GM03348 (cell line): ENCODE measurements at regions not wholly inside any gene's neighbourhood (a gene's known extent, or its start where the extent isn't known, plus 50 kb on each side); places are given as distances from the start of the nearest gene placed in this dataset.
"Not testable (repeated sequence)": the region's sequence is repeated elsewhere in the genome, so short reads cannot be mapped to it uniquely, and the experiment has no call there.

Experiments used
- DNase-seq: peaks from one replicate; pipeline ENCODE4 v3.0.0; 2012; ENCODE audit warnings: low spot score

DNA sequence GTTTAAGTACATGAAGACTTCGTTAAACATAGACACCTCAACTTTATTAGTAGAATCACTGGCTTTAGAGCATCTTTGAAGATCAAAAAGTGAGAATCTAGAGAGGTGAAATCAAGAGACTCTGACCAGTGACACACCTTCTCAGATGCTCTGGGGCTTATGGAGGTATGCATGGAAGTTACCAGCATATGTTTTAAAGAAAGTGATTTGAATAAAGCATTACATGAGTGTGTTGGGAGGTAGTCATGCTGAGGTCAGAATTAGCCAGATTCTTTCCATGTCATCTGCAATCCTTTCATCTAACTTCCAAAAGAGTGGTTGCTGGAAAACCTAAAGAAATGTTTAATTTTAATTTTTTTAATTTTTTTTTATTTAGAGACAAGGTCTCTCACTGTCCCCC lies 658.0 kb upstream of the GOLIM4 start:
- no peak for DNase-seq

- DNase-seq, result no peak
These were observed 656.6 kb upstream of the GOLIM4 start for GRCh38 chr3:168752339-168752738.

- no peak for DNase-seq
These were observed 652.0 kb upstream of the GOLIM4 start for GRCh38 chr3:168747697-168748096.

GRCh38 chr3:168738527-168739325 lies 643.0 kb upstream of the GOLIM4 start:
- DNase-seq, result no peak

GRCh38 chr3:168736202-168736601 lies 640.5 kb upstream of the GOLIM4 start:
- no peak for DNase-seq

GRCh38 chr3:168730073-168730472 lies 634.3 kb upstream of the GOLIM4 start:
- DNase-seq, result no peak

DNA sequence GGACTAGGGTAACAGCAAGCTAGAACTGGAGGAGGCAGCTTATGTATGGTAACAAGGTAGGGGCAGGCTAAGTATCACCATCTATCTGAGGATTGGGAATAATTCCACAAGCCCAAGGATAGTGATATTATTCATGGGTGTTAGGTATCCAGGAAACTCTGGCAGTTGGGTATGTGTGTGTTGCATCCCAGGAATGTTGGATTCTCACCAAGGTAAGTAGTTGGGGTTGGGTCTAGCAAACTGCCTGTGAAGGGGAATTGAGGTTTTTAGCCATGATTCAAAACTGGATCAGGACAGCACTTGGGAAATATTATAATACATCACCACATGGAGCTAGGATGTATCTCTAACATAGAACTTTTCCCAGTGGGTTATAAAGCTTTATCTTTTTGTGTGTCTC lies 626.4 kb upstream of the GOLIM4 start:
- DNase-seq, result no peak

DNA sequence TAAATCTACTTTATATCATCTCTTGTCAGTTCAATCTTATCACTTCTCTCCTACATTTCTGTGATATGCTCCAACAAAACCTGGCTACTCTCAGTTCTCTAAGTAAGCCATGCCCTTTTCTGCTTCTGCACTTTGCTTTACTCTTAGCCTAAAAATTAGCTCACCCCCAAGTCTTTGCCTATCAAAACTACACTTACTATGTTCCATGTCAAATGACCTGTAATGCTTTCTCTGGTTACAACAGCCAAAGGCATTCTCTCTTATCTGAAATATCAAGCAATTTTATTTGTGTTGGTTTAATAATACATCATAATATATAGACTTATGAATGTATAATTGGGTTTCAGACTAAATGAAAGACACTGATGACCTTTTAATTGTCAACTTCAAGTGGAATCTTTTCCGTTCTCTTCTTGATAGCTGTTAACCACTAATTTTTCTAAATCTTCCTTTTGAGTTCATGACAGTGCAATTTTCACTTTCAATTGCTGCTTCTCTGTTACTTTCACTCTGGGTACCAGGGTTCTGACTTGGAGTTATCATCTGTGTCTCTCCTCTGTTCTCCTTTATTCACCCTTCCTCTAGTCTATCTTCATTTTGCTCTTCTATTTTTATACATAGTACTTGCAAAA lies 619.0 kb upstream of the GOLIM4 start:
- DNase-seq, result no peak

- no peak for DNase-seq
These were observed 613.3 kb upstream of the GOLIM4 start for GRCh38 chr3:168709073-168709472.

DNA sequence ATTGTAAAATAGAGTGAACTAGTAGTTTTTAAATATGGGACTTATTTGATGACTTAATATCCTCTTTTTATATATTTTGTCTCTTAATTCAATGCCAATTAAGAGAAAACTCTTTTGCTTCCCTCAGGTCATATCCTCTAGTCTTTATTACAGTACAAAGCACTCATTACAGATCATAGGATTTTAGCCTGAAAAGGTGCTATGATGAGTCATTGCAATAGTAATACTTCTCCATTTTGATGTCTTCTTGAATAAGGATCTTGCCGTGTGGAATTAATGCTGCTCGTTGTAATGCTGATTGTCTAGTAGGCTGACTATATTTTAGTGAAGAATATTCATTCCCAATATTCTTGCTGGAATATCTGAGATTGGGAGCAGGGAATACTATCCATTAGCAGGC lies 612.2 kb upstream of the GOLIM4 start:
- no peak for DNase-seq

- no peak for DNase-seq
These were observed 609.7 kb upstream of the GOLIM4 start for GRCh38 chr3:168705412-168705811.

DNA sequence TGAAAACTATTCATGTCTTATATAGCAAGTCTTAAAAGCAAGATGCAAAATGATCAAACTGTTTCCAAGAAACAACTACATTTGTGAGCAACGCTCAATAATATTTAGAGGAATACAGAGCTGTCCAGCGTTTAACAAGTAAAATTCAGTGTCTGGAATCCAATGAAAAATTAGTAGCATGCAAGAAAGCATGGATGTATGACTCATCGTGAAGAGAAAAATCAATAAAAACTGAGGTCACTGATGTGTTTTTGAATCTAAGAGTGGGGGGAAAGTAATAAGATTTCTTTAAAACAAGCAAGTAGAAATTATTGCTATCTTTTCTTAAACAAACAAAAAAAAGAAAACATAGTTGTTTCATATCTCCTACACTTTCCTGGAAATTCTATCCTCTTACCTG lies 600.3 kb upstream of the GOLIM4 start:
- DNase-seq, result no peak

GRCh38 chr3:168693870-168694269 lies 598.1 kb upstream of the GOLIM4 start:
- DNase-seq, result no peak

DNA sequence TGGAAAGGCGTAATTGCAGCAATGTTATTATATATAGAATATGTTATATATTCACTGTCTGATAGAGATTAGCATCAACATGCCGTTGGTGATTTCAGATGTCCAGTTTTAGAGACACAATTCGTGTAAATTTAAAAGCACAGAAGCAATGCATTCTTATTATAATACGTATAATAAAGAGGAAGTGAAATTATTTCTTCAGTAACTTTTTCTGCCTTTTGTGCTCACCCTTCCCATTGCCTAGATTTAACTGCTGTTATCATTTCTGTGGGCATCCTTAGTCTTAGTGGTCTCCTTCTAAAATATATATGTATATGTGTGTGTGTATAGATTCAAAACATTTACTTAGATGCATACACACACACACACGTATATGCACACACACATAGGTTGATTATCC lies 592.5 kb upstream of the GOLIM4 start:
- no peak for DNase-seq

- no peak for DNase-seq
These were observed 588.8 kb upstream of the GOLIM4 start for GRCh38 chr3:168684519-168684918.

- no peak for DNase-seq
These were observed 583.0 kb upstream of the GOLIM4 start for GRCh38 chr3:168678730-168679129.

DNA sequence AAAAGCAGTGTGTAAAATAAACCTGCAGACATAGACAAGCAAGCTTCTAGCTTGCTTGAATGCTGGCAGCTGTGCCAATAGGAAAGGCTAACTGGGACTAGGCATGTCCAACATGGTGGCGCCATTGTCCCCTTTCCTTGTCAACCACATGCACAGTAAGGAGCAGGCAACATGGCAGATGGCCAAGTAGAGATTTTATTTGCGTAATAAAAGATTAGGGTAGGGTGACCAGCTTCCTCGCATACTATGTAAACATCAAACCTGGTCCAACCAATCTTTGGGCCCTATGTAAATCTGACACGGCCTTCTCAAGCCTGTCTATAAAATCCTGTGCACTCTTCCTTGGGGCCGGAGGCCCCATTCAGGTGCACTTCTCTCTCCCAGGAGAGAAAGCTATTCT lies 575.4 kb upstream of the GOLIM4 start:
- no peak for DNase-seq

DNA sequence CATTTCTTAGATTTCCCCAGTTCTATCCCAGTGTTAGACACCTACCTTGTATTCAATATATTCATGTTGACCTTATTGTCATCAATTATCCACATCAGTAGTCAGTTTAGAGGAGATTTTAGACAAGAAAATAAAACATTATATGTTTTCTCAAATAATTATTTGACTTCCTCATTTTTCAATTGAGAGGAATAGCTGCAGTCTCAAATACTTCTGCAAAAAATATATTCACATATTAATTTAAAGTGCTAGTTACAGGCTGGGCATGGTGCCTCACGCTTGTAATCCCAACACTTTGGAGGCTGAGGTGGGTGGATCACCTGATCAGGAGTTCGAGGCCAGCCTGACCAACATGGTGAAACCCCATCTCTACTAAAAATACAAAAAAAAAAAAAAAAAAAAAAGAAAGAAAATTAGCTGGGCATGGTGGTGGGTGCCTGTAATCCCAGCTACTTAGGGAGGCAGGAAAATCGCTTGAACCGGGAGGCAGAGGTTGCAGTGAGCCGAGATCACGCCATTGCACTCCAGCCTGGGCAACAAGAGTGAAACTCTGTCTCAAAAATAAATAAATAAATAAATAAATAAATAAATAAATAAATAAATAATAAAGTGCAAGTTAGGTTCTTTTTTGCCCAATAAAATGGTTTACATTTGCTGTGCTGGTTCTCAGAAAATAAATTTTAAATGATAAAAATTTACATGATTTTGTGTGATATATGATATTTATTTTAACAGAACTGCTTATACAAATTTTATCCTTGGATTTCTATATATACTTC lies 565.3 kb upstream of the GOLIM4 start:
- not testable (repeated sequence) for DNase-seq

GRCh38 chr3:168659015-168659414 lies 563.3 kb upstream of the GOLIM4 start:
- DNase-seq, result no peak

DNA sequence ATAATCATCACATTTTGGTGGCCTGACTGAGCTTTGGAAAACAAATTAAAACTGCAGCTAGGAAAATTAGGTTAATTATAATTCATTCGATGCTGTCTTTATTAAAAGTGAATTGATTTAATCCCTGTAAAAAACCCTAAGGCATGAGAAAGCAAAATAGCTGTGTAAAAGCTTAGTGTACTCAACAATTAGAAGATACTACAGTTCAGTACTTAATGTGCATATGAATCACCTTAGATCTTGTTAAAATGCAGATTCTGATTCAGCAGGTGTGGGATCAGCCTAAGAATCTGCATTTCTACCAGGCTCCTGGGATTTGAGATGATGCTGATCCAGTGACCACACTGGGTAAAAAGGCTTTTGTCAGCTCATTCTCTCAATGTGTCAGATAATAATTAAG lies 559.9 kb upstream of the GOLIM4 start:
- DNase-seq, result no peak

DNA sequence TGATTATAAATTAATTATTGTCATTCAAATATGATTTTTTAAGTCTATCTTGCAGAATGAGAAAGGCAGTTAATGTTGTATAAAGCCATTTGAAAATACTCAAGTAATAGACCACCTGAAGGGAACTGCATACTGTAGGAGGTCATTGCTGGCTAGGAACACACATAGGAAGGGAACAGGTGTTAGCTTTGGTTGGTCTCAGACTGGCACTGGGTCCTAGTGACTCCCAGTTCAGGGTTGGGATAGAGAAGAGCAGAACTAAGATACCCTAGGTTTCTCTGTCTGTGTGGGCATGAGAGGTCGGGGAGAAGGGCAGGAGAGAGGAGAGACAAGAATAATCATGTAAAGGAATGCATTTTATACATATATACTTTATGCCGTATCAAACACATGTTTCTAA lies 559.0 kb upstream of the GOLIM4 start:
- DNase-seq, result no peak

DNA sequence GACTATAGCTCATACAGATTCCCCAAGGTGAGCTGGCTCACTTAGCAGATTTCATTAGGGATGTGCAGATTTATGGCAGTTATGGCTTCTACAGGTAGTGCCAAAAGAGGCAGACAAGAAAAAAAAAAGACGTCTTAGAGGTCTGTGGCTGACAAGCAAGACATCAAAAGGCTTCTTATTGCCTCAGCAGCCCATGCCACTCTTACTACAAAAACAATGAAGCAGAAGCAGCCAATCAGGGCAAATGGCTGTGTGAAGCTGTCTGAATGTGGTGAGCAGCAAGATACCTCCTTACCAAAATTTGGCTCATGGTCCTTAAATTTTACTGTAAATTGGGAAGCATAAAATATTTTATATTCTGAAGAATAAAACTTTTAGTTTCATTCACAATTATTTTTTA lies 557.5 kb upstream of the GOLIM4 start:
- DNase-seq, result no peak

GRCh38 chr3:168648321-168648720 lies 552.6 kb upstream of the GOLIM4 start:
- DNase-seq, result no peak
